ENCODE measurements at regions not wholly inside any gene's neighbourhood (a gene's known extent, or its start where the extent isn't known, plus 50 kb on each side); places are given as distances from the start of the nearest gene placed in this dataset.

- Histone ChIP-seq H3K27me3 (no peaks in the 10 kb centered on the region), H3K27ac (no peak overlapping the region), H3K4me1 (no peaks in the 10 kb centered on the region), H3K9me3 (no peaks in the 10 kb centered on the region), H3K4me3 (replicated peaks in 1 of 3) (no peak overlapping the region), H3K36me3 (no peaks in the 10 kb centered on the region)
- DNase-seq = no peak
- no peak for TF ChIP-seq CTCF (IDR thresholded peaks at IDR 0.05)
- no peak for TF ChIP-seq POLR2A (IDR thresholded peaks at IDR 0.05)
- intact Hi-C loops (cut with DNase I) = no loop called here
- 59 to 71% methylated on average over 1 of the region's 1 CpG for WGBS, 2 donors
These were observed 141.5 kb upstream of the NR4A3 start for GRCh38 chr9:99680191-99680590.

- TF ChIP-seq CTCF (IDR thresholded peaks at IDR 0.05) = no peak
- no peak for TF ChIP-seq POLR2A (IDR thresholded peaks at IDR 0.05)
- DNase-seq = no peak
- H3K4me1 ChIP-seq = no peaks in the 10 kb centered on the region
These were observed 140.6 kb upstream of the NR4A3 start for GRCh38 chr9:99681113-99681512.

GRCh38 chr9:99682378-99682777 lies 139.3 kb upstream of the NR4A3 start:
- Histone ChIP-seq H3K27me3 (no peaks in the 10 kb centered on the region), H3K27ac (no peak overlapping the region), H3K4me3 (replicated peaks in 1 of 3) (no peak overlapping the region), H3K9me3 (no peaks in the 10 kb centered on the region), H3K36me3 (no peaks in the 10 kb centered on the region), H3K4me1 (no peaks in the 10 kb centered on the region)
- intact Hi-C loops (cut with DNase I) = no loop called here
- no peak for DNase-seq
- no peak for TF ChIP-seq CTCF (IDR thresholded peaks at IDR 0.05)
- TF ChIP-seq POLR2A (IDR thresholded peaks at IDR 0.05) = no peak
- WGBS, 2 donors = 97 to 98% methylated on average over 1 of the region's 1 CpG

More at GRCh38 chr9:99681113-99681512, 140.6 kb upstream of the NR4A3 start:
- H3K36me3 ChIP-seq = no peaks in the 10 kb centered on the region
- no peak overlapping the region for H3K27ac ChIP-seq
- intact Hi-C loops (cut with DNase I) = no loop called here
- no peaks in the 10 kb centered on the region for H3K27me3 ChIP-seq
- H3K9me3 ChIP-seq = no peaks in the 10 kb centered on the region
- no peak overlapping the region for H3K4me3 ChIP-seq (replicated peaks in 1 of 3)

- TF ChIP-seq CTCF (IDR thresholded peaks at IDR 0.05) (no peak), POLR2A (IDR thresholded peaks at IDR 0.05) (no peak)
- no peaks in the 10 kb centered on the region for H3K27me3 ChIP-seq
- no peak for DNase-seq
- H3K4me3 ChIP-seq (replicated peaks in 1 of 3) = no peak overlapping the region
- H3K36me3 ChIP-seq = no peaks in the 10 kb centered on the region
- no peaks in the 10 kb centered on the region for H3K9me3 ChIP-seq
- intact Hi-C loops (cut with DNase I) = no loop called here
- no peaks in the 10 kb centered on the region for H3K4me1 ChIP-seq
- H3K27ac ChIP-seq = no peak overlapping the region
- 81 to 94% methylated on average over 2 of the region's 2 CpGs for WGBS, 2 donors
These were observed 138.8 kb upstream of the NR4A3 start for GRCh38 chr9:99682870-99683269.

- H3K36me3 ChIP-seq = no peaks in the 10 kb centered on the region
- H3K27ac ChIP-seq = no peak overlapping the region
- no peaks in the 10 kb centered on the region for H3K27me3 ChIP-seq
- TF ChIP-seq POLR2A (IDR thresholded peaks at IDR 0.05) = no peak
- TF ChIP-seq CTCF (IDR thresholded peaks at IDR 0.05) = no peak
- no peaks in the 10 kb centered on the region for H3K9me3 ChIP-seq
- peaks cover 4 to 7% of the 10 kb centered on the region in 2 donors for H3K4me1 ChIP-seq
- DNase-seq = peak; percentile 50 to 69
- WGBS, 2 donors = 13 to 23% methylated on average over 4 of the region's 4 CpGs
- intact Hi-C loops (cut with DNase I) = no loop called here
- H3K4me3 ChIP-seq (replicated peaks in 1 of 3) = no peak overlapping the region
These were observed 131.1 kb upstream of the NR4A3 start for GRCh38 chr9:99690573-99690972.

Data from thyroid gland (tissue), 4 donors.